HCT116 (cell line): ENCODE measurements at regions not wholly inside any gene's neighbourhood (a gene's known extent, or its start where the extent isn't known, plus 50 kb on each side); places are given as distances from the start of the nearest gene placed in this dataset.

Source experiments
- CEBPB ChIP-seq: IDR thresholded peaks from 2 replicates; pipeline ENCODE4 v1.6.1; 2012; ENCODE audit warnings: low read depth
- EGR1 ChIP-seq: IDR thresholded peaks from 2 replicates; pipeline ENCODE4 v1.6.1; 2012; ENCODE audit warnings: low read depth
- EZH2 ChIP-seq: fragments of 200-600 bp; sonication (generic); IDR thresholded peaks from 2 replicates; pipeline ENCODE4 v1.6.1; 2017; ENCODE audit warnings: antibody characterized with exemption, mixed run types
- EZH2phosphoT487 ChIP-seq: fragments of 200-600 bp; IDR thresholded peaks from 2 replicates; pipeline ENCODE4 v1.6.1; 2018; ENCODE audit warnings: antibody characterized with exemption, borderline replicate concordance
- JUND ChIP-seq: IDR thresholded peaks from 2 replicates; pipeline ENCODE4 v1.6.1; 2012
- POLR2A ChIP-seq: IDR thresholded peaks from 2 replicates; pipeline ENCODE4 v1.7.0; 2011; ENCODE audit warnings: borderline replicate concordance; ENCODE audit not compliant: insufficient read depth, insufficient read length; ENCODE audit errors: extremely low read depth
- POLR2AphosphoS5 ChIP-seq: IDR thresholded peaks from 2 replicates; pipeline ENCODE4 v1.6.1; 2011; ENCODE audit warnings: mild to moderate bottlenecking, low read depth, low read length, moderate library complexity
- SIN3A ChIP-seq: IDR thresholded peaks from 2 replicates; pipeline ENCODE4 v1.6.1; 2012; ENCODE audit warnings: low read depth
- SP1 ChIP-seq: IDR thresholded peaks from 2 replicates; pipeline ENCODE4 v1.6.1; 2012; ENCODE audit warnings: low read depth
- YY1 ChIP-seq: IDR thresholded peaks from 2 replicates; pipeline ENCODE4 v1.6.1; 2011; ENCODE audit warnings: low read length, low read depth, moderate library complexity, mild to moderate bottlenecking; ENCODE audit not compliant: insufficient replicate concordance; ENCODE audit errors: extremely low read depth
- TF ChIP-seq, protein P1 (sequence below): IDR thresholded peaks from 2 replicates; pipeline ENCODE4 v1.6.1; 2012
- TF ChIP-seq, protein P2 (sequence below), 3 experiments: fragments of 200-600 bp in 1 of 3; sonication (generic) in 1 of 3; IDR thresholded peaks in 2 of 3; conservative IDR thresholded peaks in 1 of 3; 2 replicates each; pipeline ENCODE4 v1.5.1; 2012 to 2017; ENCODE audit warnings: low read depth in 2 of 3, low read length in 2 of 3, antibody characterized with exemption in 1 of 3, borderline replicate concordance in 1 of 3, control low read depth in 1 of 3, mild to moderate bottlenecking in 1 of 3, mixed read lengths in 1 of 3, mixed run types in 1 of 3, moderate library complexity in 1 of 3; ENCODE audit not compliant: insufficient read depth in 1 of 3

DNA sequence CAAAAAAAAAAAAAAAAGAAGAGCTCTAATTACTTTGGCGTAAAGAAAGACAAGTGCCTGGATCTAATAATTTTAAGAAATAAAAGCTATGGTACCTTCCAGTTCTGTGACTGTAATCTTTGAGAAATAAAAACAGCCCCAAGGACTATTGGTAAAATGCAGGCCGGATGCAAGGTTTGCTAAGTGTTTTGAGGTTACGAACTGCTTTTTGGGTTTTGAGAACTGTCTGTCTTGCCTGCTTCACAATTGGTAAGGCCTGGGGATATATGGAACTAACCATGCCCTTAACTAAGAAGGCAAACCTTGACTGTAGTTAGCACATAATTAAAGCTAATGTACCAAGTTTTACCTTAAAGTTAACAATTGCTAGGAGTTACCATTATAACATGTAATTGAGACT is 388.4 kb upstream of the CBLB start:
- TF ChIP-seq, protein P1, sequence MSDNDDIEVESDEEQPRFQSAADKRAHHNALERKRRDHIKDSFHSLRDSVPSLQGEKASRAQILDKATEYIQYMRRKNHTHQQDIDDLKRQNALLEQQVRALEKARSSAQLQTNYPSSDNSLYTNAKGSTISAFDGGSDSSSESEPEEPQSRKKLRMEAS = no peak
- TF ChIP-seq, protein P2, sequence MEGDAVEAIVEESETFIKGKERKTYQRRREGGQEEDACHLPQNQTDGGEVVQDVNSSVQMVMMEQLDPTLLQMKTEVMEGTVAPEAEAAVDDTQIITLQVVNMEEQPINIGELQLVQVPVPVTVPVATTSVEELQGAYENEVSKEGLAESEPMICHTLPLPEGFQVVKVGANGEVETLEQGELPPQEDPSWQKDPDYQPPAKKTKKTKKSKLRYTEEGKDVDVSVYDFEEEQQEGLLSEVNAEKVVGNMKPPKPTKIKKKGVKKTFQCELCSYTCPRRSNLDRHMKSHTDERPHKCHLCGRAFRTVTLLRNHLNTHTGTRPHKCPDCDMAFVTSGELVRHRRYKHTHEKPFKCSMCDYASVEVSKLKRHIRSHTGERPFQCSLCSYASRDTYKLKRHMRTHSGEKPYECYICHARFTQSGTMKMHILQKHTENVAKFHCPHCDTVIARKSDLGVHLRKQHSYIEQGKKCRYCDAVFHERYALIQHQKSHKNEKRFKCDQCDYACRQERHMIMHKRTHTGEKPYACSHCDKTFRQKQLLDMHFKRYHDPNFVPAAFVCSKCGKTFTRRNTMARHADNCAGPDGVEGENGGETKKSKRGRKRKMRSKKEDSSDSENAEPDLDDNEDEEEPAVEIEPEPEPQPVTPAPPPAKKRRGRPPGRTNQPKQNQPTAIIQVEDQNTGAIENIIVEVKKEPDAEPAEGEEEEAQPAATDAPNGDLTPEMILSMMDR (IDR thresholded peaks at IDR 0.05 in 2 of 3, conservative IDR thresholded peaks at IDR 0.05 in 1 of 3; ENCODE audit: borderline replicate concordance in 1 of 3, insufficient read depth in 1 of 3, low read depth in 2 of 3, low read length in 2 of 3) = no peak
- no peak for TF ChIP-seq YY1
- TF ChIP-seq EGR1 = no peak
- TF ChIP-seq POLR2AphosphoS5 = no peak
- no peak for TF ChIP-seq EZH2
- TF ChIP-seq CEBPB = no peak
- TF ChIP-seq POLR2A = no peak
- TF ChIP-seq JUND = no peak
- no peak for TF ChIP-seq SP1
- TF ChIP-seq EZH2phosphoT487 = no peak
- TF ChIP-seq SIN3A = no peak
